Inflammatory macrophage treated with lipopolysaccharide for 1 hour (primary cell): ENCODE measurements at regions not wholly inside any gene's neighbourhood (a gene's known extent, or its start where the extent isn't known, plus 50 kb on each side); places are given as distances from the start of the nearest gene placed in this dataset.
"Not testable (repeated sequence)": the region's sequence is repeated elsewhere in the genome, so short reads cannot be mapped to it uniquely, and the experiment has no call there.

Source experiments
- DNase-seq, 2 donors: peaks; one replicate each; pipeline ENCODE4 v3.0.0-alpha.2; 2020 to 2022

- DNase-seq: no peak
Observed at GRCh38 chr19:28612275-28612769, 600.6 kb downstream of the UQCRFS1 start.

- not testable (repeated sequence) for DNase-seq
Observed at GRCh38 chr19:28611227-28611914, 601.6 kb downstream of the UQCRFS1 start.

- DNase-seq: no peak
Observed at GRCh38 chr19:28610731-28611130, 602.2 kb downstream of the UQCRFS1 start.

- DNase-seq: no peak
Observed at GRCh38 chr19:28609944-28610343, 603.0 kb downstream of the UQCRFS1 start.

- no peak for DNase-seq
Observed at GRCh38 chr19:28609091-28609755, 603.7 kb downstream of the UQCRFS1 start.

- DNase-seq: no peak
Observed at GRCh38 chr19:28608292-28608691, 604.7 kb downstream of the UQCRFS1 start.

- no peak for DNase-seq
Observed at GRCh38 chr19:28607066-28607583, 605.8 kb downstream of the UQCRFS1 start.

- DNase-seq: no peak
Observed at GRCh38 chr19:28606269-28607032, 606.5 kb downstream of the UQCRFS1 start.

- no peak for DNase-seq
Observed at GRCh38 chr19:28605501-28606268, 607.3 kb downstream of the UQCRFS1 start.

GRCh38 chr19:28603453-28603852 is 609.5 kb downstream of the UQCRFS1 start:
- DNase-seq: no peak

GRCh38 chr19:28602675-28603298 is 610.2 kb downstream of the UQCRFS1 start:
- DNase-seq: no peak

GRCh38 chr19:28601723-28602440 is 611.1 kb downstream of the UQCRFS1 start:
- no peak for DNase-seq

- DNase-seq: no peak
Observed at GRCh38 chr19:28598861-28599260, 614.1 kb downstream of the UQCRFS1 start.

GRCh38 chr19:28596561-28597071 is 616.3 kb downstream of the UQCRFS1 start:
- no peak for DNase-seq

GRCh38 chr19:28595722-28596480 is 617.0 kb downstream of the UQCRFS1 start:
- no peak for DNase-seq

- no peak for DNase-seq
Observed at GRCh38 chr19:28594737-28595136, 618.2 kb downstream of the UQCRFS1 start.

- not testable (repeated sequence) for DNase-seq
Observed at GRCh38 chr19:28589991-28590411, 623.0 kb downstream of the UQCRFS1 start.

- DNase-seq: no peak
Observed at GRCh38 chr19:28586474-28586873, 626.5 kb downstream of the UQCRFS1 start.

- no peak for DNase-seq
Observed at GRCh38 chr19:28585796-28586195, 627.2 kb downstream of the UQCRFS1 start.

GRCh38 chr19:28583713-28584112 is 629.2 kb downstream of the UQCRFS1 start:
- no peak for DNase-seq
